ENCODE measurements at regions not wholly inside any gene's neighbourhood (a gene's known extent, or its start where the extent isn't known, plus 50 kb on each side); places are given as distances from the start of the nearest gene placed in this dataset.
"Not testable (repeated sequence)": the region's sequence is repeated elsewhere in the genome, so short reads cannot be mapped to it uniquely, and the experiment has no call there.

DNA sequence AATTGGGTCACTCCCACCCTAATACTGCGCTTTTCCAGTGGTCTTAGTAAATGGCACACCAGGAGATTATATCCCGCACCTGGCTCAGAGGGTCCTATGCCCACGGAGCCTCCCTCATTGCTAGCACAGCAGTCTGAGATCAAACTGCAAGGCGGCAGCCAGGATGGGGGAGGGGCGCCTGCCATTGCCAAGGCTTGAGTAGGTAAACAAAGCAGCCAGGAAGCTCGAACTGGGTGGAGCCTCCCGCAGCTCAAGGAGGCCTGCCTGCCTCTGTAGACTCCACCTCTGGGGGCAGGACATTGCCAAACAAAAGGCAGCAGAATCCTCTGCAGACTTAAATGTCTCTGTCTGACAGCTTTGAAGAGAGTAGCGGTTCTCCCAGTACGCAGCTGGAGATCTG lies 52.4 kb upstream of the PMPCB start:
- not testable (repeated sequence) for DNase-seq (ENCODE audit: low read depth)

DNA sequence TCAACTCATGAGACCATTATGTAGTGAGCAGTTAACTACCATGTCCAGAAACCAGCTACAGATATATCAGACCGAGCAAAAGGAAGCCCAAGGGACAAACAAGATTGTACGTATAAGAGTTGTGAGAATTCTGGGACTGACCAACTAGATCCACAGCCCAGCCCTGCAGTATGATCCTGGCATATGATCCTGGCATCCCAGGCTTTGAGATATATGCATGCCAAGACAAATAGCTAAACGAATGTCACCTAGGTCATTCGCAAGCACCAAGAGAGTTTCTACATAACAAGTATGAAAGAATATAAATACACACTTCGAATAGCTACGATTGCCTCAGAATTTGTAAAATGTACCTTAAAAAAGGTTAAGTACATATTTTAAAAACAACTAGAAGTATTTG lies 56.4 kb upstream of the PMPCB start:
- in situ Hi-C loops (cut with HindIII; ENCODE audit: low pct_unique_long_range_greater_than_20kb, low sequenced_read_pairs): no loop called here
- no peak for DNase-seq (ENCODE audit: low read depth)

More for the DNA sequence above, 52.4 kb upstream of the PMPCB start:
- in situ Hi-C loops (cut with HindIII; ENCODE audit: low pct_unique_long_range_greater_than_20kb, low sequenced_read_pairs): not testable (repeated sequence)

DNA sequence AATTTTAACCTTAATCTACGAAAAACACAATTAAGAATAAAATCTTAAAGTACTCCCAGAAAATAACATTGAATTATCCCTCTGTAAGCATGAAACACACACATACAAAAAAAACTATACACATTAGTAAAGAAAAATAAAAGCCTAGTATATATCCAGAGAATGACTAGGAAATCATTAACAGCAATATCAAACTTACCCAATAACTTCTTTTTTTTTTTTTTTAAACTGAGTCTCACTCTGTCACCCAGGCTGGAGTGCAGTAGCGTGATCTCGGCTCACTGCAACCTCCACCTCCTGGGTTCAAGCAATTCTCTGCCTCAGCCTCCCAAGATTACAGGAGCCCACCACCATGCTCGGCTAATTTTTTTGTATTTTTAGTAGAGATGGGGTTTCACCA lies 61.4 kb upstream of the PMPCB start:
- DNase-seq (ENCODE audit: low read depth); in situ Hi-C loops (cut with HindIII; ENCODE audit: low pct_unique_long_range_greater_than_20kb, low sequenced_read_pairs): not testable (repeated sequence)

DNA sequence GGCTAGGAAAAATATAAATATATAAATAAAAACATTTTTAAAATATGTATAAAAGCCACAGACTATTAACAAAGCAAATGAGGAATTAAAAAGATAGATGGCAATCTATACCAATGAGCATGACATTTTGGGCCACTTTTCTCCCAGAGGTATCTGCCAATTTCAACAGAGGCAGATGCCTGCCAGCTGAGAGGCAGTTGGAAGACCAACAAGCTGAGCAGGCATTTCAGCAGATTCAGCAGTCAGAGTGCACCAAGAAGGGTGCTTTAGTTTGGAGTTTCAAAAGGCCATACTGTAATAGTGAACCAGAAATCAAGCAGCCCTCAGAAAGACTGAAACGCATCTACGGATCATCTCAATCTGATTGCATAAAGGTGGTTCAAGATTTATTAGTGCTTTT lies 62.4 kb upstream of the PMPCB start:
- in situ Hi-C loops (cut with HindIII; ENCODE audit: low pct_unique_long_range_greater_than_20kb, low sequenced_read_pairs); DNase-seq (ENCODE audit: low read depth): not testable (repeated sequence)

DNA sequence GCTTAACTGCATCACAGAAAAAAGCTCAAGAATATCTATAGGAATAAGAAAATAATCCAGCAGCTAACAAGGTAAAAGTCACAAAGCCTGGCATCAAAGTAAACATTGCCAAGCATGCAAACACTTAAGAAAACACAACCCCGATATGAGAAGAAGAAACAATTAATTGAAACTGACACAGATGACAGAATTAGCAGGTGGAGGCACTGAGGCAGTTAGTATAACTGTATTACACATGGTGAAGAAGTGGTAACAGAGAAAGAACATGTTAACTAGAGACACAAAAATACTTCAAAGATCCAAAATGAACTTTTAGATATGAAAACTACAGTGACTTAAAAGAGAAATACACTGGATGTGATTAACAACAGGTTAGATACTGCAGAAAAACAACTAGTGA lies 69.4 kb upstream of the PMPCB start:
- in situ Hi-C loops (cut with HindIII; ENCODE audit: low pct_unique_long_range_greater_than_20kb, low sequenced_read_pairs); DNase-seq (ENCODE audit: low read depth): not testable (repeated sequence)

DNA sequence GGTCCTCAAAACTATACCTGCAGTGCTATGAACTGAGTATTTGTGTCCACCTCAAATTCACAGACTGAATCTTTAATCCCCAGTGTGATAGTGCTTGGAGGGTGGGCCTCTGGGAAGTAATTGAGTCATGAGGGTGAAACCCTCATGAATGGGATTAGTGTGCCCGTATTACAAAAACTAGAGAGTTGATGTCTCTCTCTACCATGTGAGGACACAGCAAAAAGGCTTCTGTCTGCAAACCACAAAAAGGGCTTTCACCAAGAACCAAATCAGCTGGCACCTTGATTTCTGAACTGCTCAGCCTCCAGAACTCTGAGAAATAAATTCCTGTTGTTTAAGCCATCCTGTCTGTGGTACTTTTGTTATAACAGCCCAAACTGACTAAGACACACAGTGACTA lies 71.4 kb upstream of the PMPCB start:
- DNase-seq (ENCODE audit: low read depth); in situ Hi-C loops (cut with HindIII; ENCODE audit: low pct_unique_long_range_greater_than_20kb, low sequenced_read_pairs): not testable (repeated sequence)

DNA sequence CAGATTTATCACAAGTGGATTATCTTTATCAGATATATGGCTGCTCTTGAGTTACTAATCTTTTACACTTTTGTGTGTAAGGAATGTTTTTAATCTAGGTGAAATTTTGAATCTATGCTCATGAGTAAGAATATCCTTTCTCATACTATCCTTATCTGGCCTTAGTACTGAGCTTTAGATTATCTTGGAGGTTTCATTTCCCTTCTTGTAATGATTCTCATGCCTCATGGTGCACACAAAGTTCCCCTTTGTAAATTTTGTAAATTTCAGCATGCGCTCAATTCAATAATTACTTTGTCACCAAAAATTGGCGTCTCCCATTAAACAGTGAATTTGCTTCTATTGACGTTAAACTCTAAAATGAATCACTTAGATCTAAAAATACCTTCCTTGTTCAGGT lies 74.2 kb upstream of the NAPEPLD start:
- DNase-seq (ENCODE audit: low read depth); in situ Hi-C loops (cut with HindIII; ENCODE audit: low pct_unique_long_range_greater_than_20kb, low sequenced_read_pairs): not testable (repeated sequence)

DNA sequence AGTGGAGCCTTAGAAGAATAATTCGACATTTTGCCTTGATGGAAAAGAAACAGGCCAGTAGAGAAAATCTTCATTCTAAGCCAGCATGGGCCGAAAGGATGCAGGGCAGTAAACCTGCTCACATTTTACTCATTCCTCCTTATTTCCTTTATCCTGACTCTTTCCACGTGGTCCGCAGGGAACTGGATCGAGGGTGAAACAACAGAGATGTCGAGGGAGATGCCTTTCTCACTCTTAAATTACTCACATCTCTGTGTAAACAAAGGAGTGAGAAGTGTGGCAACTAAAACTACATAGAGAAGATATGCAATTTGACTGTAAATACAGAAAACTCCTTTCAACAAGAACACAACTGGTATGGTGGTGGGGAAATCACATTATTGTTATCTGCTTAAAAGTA lies 62.1 kb upstream of the NAPEPLD start:
- in situ Hi-C loops (cut with HindIII; ENCODE audit: low pct_unique_long_range_greater_than_20kb, low sequenced_read_pairs); DNase-seq (ENCODE audit: low read depth): not testable (repeated sequence)

DNA sequence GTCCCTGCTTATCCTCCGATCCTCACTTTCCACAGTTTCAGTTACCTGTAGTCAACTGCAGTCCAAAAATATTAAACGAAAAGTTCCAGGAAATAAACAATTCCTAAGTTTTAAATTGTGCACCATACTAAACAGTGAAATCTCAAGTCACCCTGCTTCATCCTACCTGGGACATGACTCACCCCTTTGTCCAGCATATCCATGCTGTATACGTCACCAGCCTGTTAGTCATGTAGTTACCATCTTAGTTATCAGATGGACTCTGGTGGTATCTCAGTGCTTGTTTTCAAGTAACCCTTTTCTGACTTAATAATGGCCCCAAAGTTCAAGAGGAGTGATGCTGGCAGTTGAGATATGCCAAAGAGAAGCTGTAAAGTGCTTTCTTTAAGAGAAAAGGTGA lies 50.3 kb upstream of the NAPEPLD start:
- peak; percentile 50 for DNase-seq (ENCODE audit: low read depth)
- in situ Hi-C loops (cut with HindIII; ENCODE audit: low pct_unique_long_range_greater_than_20kb, low sequenced_read_pairs): not testable (repeated sequence)

Measured in Caki2 (cell line).